Stimulated activated CD4-positive, alpha-beta T cell treated with anti-CD3 and anti-CD28 coated beads, TNF-alpha, amount 100 ng/mL, for 48 hours (primary cell): ENCODE measurements at regions not wholly inside any gene's neighbourhood (a gene's known extent, or its start where the extent isn't known, plus 50 kb on each side); places are given as distances from the start of the nearest gene placed in this dataset.
"Not testable (repeated sequence)": the region's sequence is repeated elsewhere in the genome, so short reads cannot be mapped to it uniquely, and the experiment has no call there.

ENCODE experiments used
- DNase-seq, 3 donors: peaks; one replicate each; pipeline ENCODE4 v3.0.0-alpha.2; 2020; ENCODE audit warnings: low read depth in 3 of 3

GRCh38 chr17:5864741-5865657 is 205.2 kb upstream of the WSCD1 start:
- DNase-seq, result no peak

- DNase-seq, result no peak
Measured at GRCh38 chr17:5866978-5867377, 203.2 kb upstream of the WSCD1 start.

- no peak for DNase-seq
Measured at GRCh38 chr17:5869041-5869745, 201.0 kb upstream of the WSCD1 start.

GRCh38 chr17:5870231-5870953 is 199.8 kb upstream of the WSCD1 start:
- no peak for DNase-seq

GRCh38 chr17:5871666-5872065 is 198.5 kb upstream of the WSCD1 start:
- no peak for DNase-seq

DNA sequence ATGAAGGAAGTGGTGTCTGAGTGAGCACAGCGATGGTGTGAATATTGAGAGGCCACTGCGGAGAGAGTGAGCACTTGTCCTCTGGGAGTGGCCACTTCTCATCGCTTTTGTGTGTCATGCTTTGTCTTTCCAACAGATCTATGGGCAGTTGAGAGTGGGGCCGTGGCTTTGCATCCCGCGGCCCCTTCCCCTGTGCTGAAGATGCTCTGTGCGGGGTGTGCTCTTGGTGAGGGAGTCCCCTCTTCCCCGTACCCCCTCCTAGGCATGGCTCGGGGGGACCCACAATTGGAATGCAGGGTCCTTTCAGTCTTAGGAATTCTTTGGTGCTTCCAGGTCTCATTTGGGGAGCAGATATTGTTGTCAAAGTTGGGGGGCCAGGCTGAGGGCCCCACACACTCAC is 197.3 kb upstream of the WSCD1 start:
- no peak for DNase-seq

DNA sequence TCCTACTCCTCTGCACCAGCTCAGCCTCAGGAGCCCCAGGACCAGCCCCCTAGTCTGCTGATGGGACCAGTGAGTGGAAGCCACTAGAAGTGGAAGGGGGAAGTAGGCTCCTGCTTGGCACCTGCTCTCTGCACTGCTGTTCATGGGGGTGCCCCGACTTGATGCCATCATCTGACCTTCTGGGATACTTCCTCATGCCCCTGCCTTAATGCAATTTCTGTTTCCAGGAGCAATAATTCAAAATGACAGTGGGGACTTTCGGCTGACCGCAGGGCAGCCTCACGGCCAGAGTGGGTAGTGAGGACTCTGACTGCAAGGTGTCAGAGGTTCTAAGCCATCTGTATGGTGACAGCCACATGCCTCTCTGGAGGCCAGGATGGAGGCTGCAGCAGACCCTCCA is 196.4 kb upstream of the WSCD1 start:
- no peak for DNase-seq

DNA sequence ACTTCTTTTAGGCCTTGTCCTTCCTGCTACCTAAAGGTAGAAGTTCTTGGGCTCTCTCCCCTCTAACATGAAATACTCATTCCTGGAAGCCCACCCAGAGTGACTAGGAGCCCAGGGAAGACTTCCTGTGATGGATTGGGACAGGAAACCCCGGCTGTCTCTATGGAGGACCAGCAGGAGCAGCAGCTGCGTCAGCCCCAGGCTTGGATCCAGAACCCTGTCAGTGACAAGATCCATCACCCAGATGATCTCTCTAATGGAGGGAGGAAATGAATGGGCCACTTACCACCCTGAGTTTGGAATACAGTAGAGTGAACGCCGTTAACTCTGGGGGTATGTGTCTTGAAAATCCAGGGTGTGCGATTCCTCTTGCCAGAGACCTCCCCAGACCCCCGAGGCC is 195.7 kb upstream of the WSCD1 start:
- no peak for DNase-seq

GRCh38 chr17:5877366-5877765 is 192.8 kb upstream of the WSCD1 start:
- no peak for DNase-seq

DNA sequence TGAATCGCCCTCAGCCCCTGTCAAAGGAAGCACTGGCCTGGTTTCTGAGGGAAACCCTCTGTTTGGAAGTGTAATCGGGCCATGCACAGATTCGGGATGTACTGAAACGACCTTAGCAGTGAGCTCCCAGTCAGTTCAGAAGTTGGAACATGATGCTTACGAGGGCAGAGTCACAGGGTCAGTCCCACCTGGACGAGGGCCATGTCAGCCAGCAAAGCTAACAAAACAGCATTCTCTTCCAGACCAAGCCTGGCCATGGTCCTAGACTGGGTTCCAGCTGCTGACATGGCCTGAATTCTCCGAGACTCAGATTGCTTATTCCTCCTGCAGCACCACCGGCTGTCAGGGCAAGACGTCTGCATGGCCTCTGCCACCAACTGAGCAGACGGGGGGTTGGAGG is 192.2 kb upstream of the WSCD1 start:
- DNase-seq, result no peak

DNA sequence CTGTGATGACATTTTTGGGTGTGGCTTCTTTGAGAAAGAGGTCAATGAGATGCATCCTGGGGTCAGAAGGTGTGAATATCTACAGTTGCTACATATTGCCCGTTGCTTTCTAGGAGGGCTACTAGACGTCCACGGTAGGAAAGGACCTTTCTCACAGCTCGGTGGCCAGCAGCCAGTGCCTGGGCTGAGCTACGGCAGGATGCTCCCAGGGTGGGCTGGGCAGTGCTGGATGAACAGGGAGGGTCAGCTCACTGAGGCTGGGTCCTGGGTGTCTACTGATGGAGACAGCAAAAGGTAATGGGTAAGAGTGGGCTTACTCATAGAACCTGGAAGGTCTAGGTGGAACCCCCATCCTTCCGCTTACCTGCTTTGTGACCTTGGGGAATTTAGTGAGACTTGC is 188.3 kb upstream of the WSCD1 start:
- DNase-seq, result no peak

GRCh38 chr17:5883775-5884665 is 186.2 kb upstream of the WSCD1 start:
- no peak for DNase-seq

- no peak for DNase-seq
Measured at GRCh38 chr17:5885336-5885735, 184.8 kb upstream of the WSCD1 start.

GRCh38 chr17:5888811-5889210 is 181.4 kb upstream of the WSCD1 start:
- DNase-seq, result no peak

- DNase-seq, result no peak
Measured at GRCh38 chr17:5892921-5893675, 177.1 kb upstream of the WSCD1 start.

- DNase-seq, result no peak
Measured at GRCh38 chr17:5893741-5894140, 176.4 kb upstream of the WSCD1 start.

GRCh38 chr17:5895276-5895675 is 174.9 kb upstream of the WSCD1 start:
- no peak for DNase-seq

DNA sequence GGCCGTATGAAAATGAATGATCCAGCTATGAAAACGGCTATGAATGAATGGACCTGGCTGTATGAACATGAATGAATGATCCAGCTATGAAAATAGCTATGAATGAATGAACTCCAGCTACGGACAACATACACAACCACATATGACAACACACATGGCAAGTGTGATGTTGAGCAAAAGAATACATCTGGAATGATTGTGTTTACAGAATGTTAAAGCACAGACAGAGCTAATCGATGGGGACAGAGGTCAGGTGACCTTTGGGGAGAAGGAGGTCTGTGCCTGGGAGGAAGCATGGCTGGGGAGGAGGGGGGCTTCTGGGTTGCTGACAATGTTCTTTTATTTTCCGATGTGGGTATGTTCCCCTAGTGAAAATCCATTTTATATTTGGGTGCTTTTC is 174.0 kb upstream of the WSCD1 start:
- no peak for DNase-seq

DNA sequence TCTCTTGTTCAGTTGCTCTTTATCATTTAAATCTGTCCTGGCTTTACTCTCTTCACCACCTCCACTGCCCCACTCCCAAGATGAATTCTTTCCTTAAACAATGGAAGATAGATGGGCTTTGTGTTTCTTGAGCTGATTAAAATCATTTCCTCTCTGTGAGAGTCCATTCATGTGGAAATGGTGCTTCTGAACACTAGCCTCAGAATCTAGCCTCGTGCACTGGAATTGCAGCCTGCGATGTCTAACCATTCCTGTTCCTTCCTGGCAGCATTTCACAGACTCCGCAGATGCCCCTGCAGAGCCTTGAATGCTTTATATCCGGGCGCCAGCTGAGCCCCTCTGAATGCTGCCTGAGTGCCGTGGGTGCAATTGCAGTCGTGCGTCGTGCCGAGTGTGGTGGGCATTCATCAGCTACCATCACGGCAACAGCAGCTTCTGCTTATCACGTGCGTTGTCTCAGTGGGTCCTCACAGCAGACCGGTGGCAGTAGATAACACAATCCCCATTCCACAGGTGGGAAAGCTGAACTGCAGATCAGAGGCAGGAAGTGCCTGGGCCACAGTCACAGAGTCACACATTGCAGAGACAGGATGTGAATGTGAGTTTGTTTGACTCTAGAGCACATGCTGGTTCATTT is 172.8 kb upstream of the WSCD1 start:
- DNase-seq, result no peak

DNA sequence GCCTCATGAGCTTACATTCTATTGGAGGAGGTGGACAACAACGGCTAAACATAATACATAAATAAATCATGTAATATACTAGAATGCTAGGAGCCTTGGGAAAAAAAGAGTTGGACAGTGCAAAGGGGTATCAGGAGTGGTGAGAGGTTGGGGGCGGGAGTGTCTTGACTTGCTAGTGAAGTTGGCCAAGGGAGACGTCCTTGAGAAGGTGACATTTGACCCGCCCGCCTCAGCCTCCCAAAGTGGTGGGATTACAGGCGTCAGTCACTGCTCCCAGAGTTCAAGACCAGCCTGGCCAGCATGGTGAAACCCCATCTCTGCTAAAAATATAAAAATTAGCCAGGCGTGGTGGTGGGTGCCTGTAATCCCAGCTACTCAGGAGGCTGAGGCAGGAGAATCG is 172.2 kb upstream of the WSCD1 start:
- not testable (repeated sequence) for DNase-seq
